ENCODE measurements at regions not wholly inside any gene's neighbourhood (a gene's known extent, or its start where the extent isn't known, plus 50 kb on each side); places are given as distances from the start of the nearest gene placed in this dataset.

DNA sequence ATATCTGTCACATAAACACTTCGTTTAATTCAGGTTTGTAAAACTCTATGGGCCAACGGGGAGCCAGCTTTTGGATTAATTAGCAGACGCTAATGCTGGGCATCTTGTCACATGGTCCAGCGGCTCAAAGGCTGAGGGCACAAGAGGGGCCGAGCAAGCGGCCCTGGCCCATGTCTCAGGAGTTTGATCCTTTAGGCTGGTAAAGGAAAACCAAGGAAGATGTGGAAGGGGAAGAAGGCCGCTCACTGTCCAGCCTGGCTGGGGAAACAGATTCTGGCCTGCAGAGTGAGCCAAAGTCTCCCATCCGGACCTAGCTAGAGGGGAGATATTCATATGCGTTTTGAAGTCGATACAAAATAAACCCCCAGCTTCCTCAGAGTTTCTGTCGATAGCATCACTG lies 248.6 kb upstream of the SIX2 start:
- TF ChIP-seq ZFP3 (tag by site-specific recombination; IDR thresholded peaks at IDR 0.05; ENCODE audit: low read depth): no peak
- TF ChIP-seq, protein P1, sequence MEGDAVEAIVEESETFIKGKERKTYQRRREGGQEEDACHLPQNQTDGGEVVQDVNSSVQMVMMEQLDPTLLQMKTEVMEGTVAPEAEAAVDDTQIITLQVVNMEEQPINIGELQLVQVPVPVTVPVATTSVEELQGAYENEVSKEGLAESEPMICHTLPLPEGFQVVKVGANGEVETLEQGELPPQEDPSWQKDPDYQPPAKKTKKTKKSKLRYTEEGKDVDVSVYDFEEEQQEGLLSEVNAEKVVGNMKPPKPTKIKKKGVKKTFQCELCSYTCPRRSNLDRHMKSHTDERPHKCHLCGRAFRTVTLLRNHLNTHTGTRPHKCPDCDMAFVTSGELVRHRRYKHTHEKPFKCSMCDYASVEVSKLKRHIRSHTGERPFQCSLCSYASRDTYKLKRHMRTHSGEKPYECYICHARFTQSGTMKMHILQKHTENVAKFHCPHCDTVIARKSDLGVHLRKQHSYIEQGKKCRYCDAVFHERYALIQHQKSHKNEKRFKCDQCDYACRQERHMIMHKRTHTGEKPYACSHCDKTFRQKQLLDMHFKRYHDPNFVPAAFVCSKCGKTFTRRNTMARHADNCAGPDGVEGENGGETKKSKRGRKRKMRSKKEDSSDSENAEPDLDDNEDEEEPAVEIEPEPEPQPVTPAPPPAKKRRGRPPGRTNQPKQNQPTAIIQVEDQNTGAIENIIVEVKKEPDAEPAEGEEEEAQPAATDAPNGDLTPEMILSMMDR (tag by site-specific recombination; IDR thresholded peaks at IDR 0.05): no peak
